ENCODE measurements at regions not wholly inside any gene's neighbourhood (a gene's known extent, or its start where the extent isn't known, plus 50 kb on each side); places are given as distances from the start of the nearest gene placed in this dataset.

- 0 out of 4 replicates have a peak, but pooled peaks of 1 of the 2 experiments have one; percentile 53 for TF ChIP-seq MNT (conservative IDR thresholded peaks at IDR 0.05)
- peak; percentile 62; the same call in 1 of the 2 replicates for TF ChIP-seq MAFF (IDR thresholded peaks at IDR 0.05; ENCODE audit: low read length)
- TF ChIP-seq ZNF592 (IDR thresholded peaks at IDR 0.05) = peak; percentile 38; the same call in 1 of the 2 replicates
- no peak for TF ChIP-seq TEAD2 (tag; IDR thresholded peaks at IDR 0.05)
- no peak for TF ChIP-seq USF2 (CRISPR knock-in tag; IDR thresholded peaks at IDR 0.05)
- no peak for TF ChIP-seq ZNF778 (CRISPR knock-in tag; IDR thresholded peaks at IDR 0.05)
- TF ChIP-seq STAG1 (CRISPR knock-in tag; IDR thresholded peaks at IDR 0.05; ENCODE audit: borderline replicate concordance) = no peak
- TF ChIP-seq ZNF277 (CRISPR knock-in tag; IDR thresholded peaks at IDR 0.05; ENCODE audit: borderline replicate concordance) = no peak
- peak; percentile 35; the same call in 1 of the 2 replicates for TF ChIP-seq TARDBP (IDR thresholded peaks at IDR 0.05)
- TF ChIP-seq PHF21A (IDR thresholded peaks at IDR 0.05; ENCODE audit: borderline replicate concordance, low read depth) = peak; percentile 62; the same call in 1 of the 2 replicates
- TF ChIP-seq DNMT1 (IDR thresholded peaks at IDR 0.05) = peak; percentile 62; the same call in 1 of the 2 replicates
- peak; percentile 45; the same call in 1 of the 2 replicates for TF ChIP-seq SP1 (CRISPR knock-in tag; IDR thresholded peaks at IDR 0.05)
- no peak for TF ChIP-seq GTF2A2 (tag; IDR thresholded peaks at IDR 0.05)
- no peak for TF ChIP-seq CBX1 (IDR thresholded peaks at IDR 0.05; ENCODE audit: low read depth)
- TF ChIP-seq HDAC8 (tag; IDR thresholded peaks at IDR 0.05) = no peak
- no peak; the same call in 1 of the 2 replicates for TF ChIP-seq ELF1 (tag; IDR thresholded peaks at IDR 0.05)
- TF ChIP-seq ELF4 (CRISPR knock-in tag; IDR thresholded peaks at IDR 0.05) = no peak
Observed at GRCh38 chr2:8598295-8599165, 83.3 kb upstream of the ID2 start (continued).

All from K562 (cell line).